GM19455 (cell line): ENCODE measurements at regions not wholly inside any gene's neighbourhood (a gene's known extent, or its start where the extent isn't known, plus 50 kb on each side); places are given as distances from the start of the nearest gene placed in this dataset.

Source experiments
- ATAC-seq: cut with Tn5 transposase; IDR thresholded peaks from one replicate; pipeline ENCODE4 v1.9.1; 2021; ENCODE audit not compliant: unreplicated experiment

DNA sequence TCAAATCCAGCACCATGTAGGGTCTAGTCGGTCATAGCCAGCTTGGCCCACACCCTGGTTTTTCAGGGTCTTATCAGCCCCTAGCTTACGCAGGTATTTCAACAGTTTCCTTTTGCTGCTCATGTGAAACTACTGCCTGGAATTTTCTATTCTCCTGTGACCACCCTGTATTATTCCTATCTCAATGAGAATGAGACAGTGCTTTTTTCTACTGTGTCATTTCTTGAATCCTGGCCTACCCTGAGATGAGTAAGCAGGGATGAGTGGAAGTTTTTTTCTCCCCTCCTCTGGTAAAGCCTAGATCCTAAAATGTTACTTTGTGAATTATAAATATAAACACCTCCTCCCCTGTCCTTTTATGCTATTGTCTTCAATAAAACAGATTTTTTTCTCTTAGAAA, 62.7 kb upstream of the ARID2 start:
- no peak for ATAC-seq

DNA sequence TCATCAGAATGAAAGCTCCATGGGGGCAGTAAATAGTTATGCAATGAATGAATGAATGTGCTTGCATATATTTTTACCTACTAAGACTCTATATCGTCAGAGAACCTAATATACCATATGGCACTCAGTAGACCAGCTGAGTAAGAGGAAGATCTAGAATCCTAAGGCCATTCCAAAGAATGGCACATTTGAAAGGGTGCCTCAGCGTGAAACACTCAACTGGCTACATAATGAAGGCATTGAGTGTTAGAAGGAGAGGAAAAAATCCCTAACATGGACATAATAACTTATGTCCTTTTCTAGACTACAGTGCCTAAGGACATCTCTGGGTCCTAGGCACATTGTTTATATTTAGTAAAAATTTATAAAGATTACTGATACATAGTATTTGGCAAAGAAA, 61.7 kb upstream of the ARID2 start:
- ATAC-seq = no peak

DNA sequence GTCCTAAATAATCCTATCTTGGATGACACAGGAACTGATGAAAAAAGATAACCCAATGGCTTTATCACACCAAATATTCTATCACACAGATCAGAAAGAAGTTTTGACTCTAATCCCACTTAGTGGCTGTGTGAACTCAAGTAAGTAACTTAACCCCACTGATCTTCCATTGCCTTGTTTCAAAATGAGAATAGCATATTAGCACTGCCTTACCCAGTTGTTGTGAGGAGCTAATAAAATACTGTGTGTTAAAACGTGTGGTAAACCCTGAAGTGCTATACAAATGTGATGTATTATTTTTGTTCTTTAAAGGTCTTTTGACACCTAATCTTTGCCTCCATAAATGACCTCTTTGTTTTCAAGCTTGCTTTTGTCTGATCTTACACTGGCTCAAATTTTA, 60.9 kb upstream of the ARID2 start:
- ATAC-seq = peak; percentile 18

DNA sequence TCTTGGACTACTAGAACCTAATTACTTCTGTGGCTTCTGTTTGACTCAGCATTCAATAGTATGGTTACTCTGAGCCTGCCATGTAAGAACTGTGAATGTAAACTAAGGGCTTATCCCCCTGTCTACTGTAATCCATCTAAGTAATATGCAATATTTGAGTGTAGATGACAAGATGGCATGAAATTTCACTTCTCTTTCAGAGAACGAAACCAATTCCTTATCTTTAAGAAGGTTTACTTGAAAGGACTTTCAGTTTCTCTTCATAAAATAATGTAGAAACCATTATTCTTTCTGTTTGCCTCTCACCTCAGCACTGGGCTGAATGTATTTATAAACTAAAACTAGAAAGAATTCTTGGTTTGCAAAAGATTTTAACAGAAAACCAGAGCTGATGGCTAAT, 60.4 kb upstream of the ARID2 start:
- ATAC-seq = peak; percentile 87

DNA sequence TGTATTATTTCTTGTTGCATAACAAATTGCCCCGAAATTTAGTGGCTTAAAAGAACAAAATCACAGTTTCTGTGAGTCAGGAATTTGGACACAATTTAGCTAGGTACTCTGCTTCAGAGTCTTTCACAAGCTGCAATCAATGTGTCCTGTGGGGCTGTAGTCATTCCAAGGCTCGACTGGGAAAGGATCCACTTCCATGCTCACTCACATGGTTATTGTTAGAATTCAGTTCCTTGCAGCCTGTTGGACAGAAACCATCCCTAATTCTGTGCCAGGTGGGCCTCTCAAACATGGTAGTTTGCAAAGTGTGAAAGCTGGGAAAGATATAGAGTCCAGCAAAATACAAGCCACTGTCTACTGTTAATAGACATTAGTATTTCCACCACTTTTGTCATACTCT, 59.7 kb upstream of the ARID2 start:
- ATAC-seq = no peak

DNA sequence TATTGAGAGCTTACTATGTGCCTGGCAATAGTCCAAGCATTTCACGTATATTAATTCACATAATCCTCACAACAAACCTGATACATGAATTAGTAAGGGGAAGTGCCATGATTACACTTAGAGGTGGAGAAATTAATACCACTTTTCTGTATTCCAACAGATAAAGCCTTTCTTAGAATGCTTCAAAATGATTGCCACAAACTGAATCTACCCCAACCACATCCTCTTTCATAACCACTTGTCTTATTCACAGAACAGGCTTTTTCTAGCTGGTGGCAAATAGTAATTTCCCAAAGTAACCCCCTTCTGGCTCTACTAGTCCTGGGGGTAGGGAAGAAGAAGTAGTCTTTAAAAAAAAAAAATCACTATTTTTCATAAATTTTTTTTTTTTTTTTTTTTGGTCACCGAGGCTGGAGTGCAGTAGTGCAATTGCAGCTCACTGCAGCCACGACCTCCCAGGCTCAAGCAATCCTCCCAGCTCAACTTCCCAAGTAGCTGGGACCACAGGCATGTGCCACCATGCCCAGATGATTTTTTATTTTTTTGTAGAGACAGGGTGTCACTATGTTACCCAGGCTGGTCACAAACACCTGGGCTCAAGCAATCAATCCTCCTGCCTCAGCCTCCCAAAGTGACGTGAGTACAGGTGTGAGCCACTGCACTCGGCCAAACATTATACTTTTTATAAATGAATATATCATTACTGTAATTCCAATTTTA, 59.0 kb upstream of the ARID2 start:
- peak; percentile 58 for ATAC-seq

DNA sequence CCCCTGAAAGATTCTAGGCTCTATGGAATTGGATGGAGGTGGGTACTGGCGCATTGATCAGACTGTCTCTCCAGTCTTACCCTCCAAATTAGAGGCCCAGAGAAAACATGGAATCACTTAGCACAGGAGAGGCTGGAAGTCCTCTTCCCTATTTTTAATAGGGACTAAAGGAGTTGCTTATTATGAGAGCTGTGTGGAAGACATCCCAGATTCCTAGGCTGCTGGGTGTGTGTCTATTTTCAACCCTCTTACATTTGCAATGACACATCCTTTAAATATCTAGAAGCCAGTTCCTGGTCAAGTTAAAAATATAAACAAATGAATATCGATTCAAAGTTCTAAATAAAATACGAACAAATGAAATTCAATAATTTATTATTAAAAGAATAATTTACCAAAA, 58.3 kb upstream of the ARID2 start:
- ATAC-seq = no peak

DNA sequence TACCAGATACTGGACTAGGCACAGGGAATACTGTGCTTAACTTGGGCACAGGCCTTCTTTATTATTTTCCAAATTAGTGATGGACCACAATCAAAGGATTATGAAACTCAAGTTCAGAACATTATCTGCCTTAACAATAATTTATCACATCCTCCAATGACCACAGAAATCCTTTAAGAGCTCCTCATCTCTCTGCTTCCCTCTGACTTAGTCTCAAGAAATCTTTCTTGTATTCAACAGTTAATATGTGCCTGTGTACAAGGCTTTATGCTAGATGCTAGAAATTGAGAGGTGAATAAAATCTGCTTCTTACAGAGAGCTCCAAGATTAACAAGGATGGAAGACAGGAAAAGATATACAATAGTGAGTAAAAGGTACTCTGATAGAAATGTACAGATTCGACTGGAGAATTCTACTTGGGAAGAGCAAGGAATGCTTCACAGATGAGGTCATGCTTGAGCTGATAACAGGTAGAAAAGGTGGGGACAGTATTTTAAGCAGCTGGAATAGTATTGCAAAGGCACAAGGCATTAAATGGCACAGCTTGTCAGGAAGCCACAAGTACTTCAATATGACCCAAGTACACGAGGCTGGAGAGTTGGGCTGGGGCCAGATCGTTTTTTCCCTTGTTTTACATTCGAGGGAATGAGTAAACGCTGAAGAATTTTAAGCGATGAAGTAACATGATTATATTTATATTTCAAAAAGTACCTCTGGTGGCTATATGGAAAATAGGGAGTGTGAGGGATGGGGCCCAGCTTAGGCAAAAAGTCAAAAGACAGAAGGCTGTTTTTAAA, 55.1 kb upstream of the ARID2 start:
- no peak for ATAC-seq

DNA sequence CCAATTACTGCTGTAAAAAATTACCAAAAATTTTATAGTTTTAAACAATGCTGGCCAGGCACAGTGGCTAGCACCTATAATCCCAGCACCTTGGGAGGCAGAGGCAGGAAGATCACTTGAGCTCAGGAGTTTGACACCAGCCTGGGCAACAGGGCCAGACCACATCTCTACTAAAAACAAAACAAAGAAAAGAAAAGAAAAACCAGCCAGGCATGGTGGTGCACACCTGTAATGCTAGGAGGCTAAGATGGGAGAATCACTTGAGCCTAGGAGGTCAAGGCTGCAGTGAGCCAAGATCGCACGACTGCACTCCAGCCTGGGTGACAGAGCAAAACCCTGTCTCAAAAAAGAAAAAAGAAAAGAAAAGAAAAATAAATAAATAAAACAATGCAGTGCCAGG, 54.0 kb upstream of the ARID2 start:
- no peak for ATAC-seq
